ENCODE measurements at regions not wholly inside any gene's neighbourhood (a gene's known extent, or its start where the extent isn't known, plus 50 kb on each side); places are given as distances from the start of the nearest gene placed in this dataset.

DNA sequence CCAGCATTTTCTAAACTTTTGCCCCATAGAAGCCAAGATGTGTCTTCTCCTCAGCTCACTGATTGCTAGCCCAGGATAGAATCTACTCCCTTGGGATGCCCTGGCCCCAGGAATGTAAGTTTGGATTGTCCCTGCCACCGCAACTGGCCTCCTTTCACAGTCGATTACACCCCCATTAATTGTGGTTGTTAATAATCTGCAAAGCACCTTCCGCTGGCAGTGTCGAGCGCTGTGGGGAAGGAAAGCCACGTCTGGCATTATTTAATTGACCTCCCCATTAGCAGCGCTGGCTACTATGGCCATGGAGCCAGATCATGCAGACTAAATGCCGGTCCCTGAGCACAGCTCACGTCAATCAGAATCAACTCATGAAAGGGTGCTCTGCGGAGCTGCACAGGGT, 597.3 kb upstream of the PLXNA2 start:
- no peak overlapping the region for H3K4me3 ChIP-seq (ENCODE audit: low read depth, low read length)
- no peak for DNase-seq (ENCODE audit: low read depth)
- no peak for TF ChIP-seq CTCF (IDR thresholded peaks at IDR 0.05; ENCODE audit: low read depth, low read length, missing control alignments)

DNA sequence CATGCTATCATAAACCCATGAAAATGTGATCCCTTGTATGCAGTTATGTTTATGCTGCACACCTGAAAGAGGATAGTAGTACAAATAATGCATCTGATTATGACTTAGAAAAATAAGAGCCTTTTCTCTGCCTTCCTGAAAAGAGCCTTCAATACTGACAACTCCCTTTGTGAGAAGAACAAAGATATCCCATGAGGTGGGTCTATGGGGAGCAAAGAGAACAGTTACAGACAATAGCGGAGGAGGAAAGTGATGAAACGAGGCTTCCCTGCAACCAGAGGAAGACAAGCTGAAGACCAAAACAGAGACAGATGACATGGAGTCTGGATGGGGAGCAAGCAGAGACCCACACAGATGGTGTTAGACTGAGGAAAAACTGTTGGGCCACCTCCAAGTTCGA, 598.3 kb upstream of the PLXNA2 start:
- no peak overlapping the region for H3K4me3 ChIP-seq (ENCODE audit: low read depth, low read length)
- no peak for TF ChIP-seq CTCF (IDR thresholded peaks at IDR 0.05; ENCODE audit: low read depth, low read length, missing control alignments)
- no peak for DNase-seq (ENCODE audit: low read depth)

- H3K4me3 ChIP-seq (ENCODE audit: low read depth, low read length) = no peak overlapping the region
- TF ChIP-seq CTCF (IDR thresholded peaks at IDR 0.05; ENCODE audit: low read depth, low read length, missing control alignments) = no peak
- no peak for DNase-seq (ENCODE audit: low read depth)
Observed at GRCh38 chr1:208844158-208844557, 600.0 kb upstream of the PLXNA2 start.

DNA sequence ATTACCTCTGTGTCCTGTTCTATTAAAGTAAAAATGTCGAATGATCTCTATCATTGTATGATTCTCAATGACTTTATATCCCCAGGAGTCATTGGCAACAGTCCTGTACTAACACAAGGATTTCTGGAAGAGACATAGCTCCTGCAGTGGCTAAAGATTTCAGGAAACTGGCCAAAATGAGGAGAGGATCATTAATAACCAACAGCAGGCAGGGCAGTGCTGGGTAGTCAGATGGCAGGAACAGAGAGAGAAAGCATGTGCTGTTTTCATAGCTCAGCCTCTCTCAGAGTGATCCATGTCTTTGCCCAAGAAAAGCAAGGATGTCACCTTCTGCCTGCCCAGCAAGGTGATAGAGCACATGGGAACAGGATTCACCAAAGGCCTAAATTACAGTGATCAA, 604.7 kb upstream of the PLXNA2 start:
- no peak for DNase-seq (ENCODE audit: low read depth)
- no peak overlapping the region for H3K4me3 ChIP-seq (ENCODE audit: low read depth, low read length)
- no peak for TF ChIP-seq CTCF (IDR thresholded peaks at IDR 0.05; ENCODE audit: low read depth, low read length, missing control alignments)

DNA sequence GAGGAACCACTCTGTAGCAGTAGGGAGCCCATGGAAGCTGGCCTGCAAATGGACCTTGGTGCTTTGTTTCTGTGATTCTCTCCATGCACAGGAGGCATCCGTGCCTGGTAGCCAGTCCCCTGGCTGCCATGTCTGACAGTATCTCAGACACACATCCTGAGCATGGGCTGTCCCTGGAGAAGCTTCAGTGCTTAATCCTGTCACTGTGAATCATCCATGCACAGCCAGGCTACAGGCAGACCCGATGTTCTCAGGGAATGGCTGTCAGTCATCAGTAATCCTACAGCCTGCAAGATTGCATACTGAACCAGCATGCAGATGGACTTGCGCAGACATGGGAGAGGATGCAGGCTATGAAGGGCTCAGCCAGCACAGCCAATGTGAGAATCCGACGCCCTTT, 606.3 kb upstream of the PLXNA2 start:
- TF ChIP-seq CTCF (IDR thresholded peaks at IDR 0.05; ENCODE audit: low read depth, low read length, missing control alignments) = no peak
- no peak overlapping the region for H3K4me3 ChIP-seq (ENCODE audit: low read depth, low read length)
- no peak for DNase-seq (ENCODE audit: low read depth)

- no peak for DNase-seq (ENCODE audit: low read depth)
- H3K4me3 ChIP-seq (ENCODE audit: low read depth, low read length) = no peak overlapping the region
- no peak for TF ChIP-seq CTCF (IDR thresholded peaks at IDR 0.05; ENCODE audit: low read depth, low read length, missing control alignments)
Observed at GRCh38 chr1:208851366-208851765, 607.2 kb upstream of the PLXNA2 start.

GRCh38 chr1:208852911-208853310, 608.7 kb upstream of the PLXNA2 start:
- TF ChIP-seq CTCF (IDR thresholded peaks at IDR 0.05; ENCODE audit: low read depth, low read length, missing control alignments) = no peak
- DNase-seq (ENCODE audit: low read depth) = no peak
- no peak overlapping the region for H3K4me3 ChIP-seq (ENCODE audit: low read depth, low read length)
